Activated T-cell treated with anti-CD3 and anti-CD28 coated beads, Interleukin-2, amount 50 U/mL, for 4 hours (primary cell): ENCODE measurements at regions not wholly inside any gene's neighbourhood (a gene's known extent, or its start where the extent isn't known, plus 50 kb on each side); places are given as distances from the start of the nearest gene placed in this dataset.

Experiments
- ATAC-seq, 2 donors: fragments of 200-7000 bp; cut with Tn5 transposase; one replicate each; pipeline ENCODE4 v1.10.0; 2021
- DNase-seq: peaks from one replicate; pipeline ENCODE4 v3.0.0-alpha.2; 2020
- H3K27me3 Mint-ChIP-seq: one replicate; pipeline ENCODE4 v1.8.0; 2021; ENCODE audit warnings: low read depth, mixed read lengths
- H3K36me3 Mint-ChIP-seq: one replicate; pipeline ENCODE4 v1.8.0; 2022; ENCODE audit warnings: mixed read lengths; ENCODE audit not compliant: insufficient read depth
- H3K4me1 Mint-ChIP-seq: one replicate; pipeline ENCODE4 v1.8.0; 2021; ENCODE audit warnings: low read depth, mixed read lengths
- H3K4me3 Mint-ChIP-seq: one replicate; pipeline ENCODE4 v1.8.0; 2021; ENCODE audit warnings: mild to moderate bottlenecking, moderate library complexity, mixed read lengths
- H3K9me3 Mint-ChIP-seq: one replicate; pipeline ENCODE4 v1.8.0; 2021; ENCODE audit warnings: mixed read lengths

- no peak for DNase-seq
- Mint-ChIP-seq H3K36me3 (no peaks in the 10 kb centered on the region), H3K9me3 (no peaks in the 10 kb centered on the region), H3K4me1 (no peaks in the 10 kb centered on the region), H3K27me3 (no peaks in the 10 kb centered on the region), H3K4me3 (no peak overlapping the region)
- ATAC-seq, result no peak
Measured at GRCh38 chr6:91538622-91539021, 951.8 kb upstream of the MAP3K7 start.

GRCh38 chr6:91534614-91535013, 947.7 kb upstream of the MAP3K7 start:
- no peaks in the 10 kb centered on the region for H3K36me3 Mint-ChIP-seq
- no peaks in the 10 kb centered on the region for H3K4me1 Mint-ChIP-seq
- H3K9me3 Mint-ChIP-seq, result peaks cover 3% of the 10 kb centered on the region
- ATAC-seq (no peak), DNase-seq (no peak)
- no peak overlapping the region for H3K4me3 Mint-ChIP-seq
- no peaks in the 10 kb centered on the region for H3K27me3 Mint-ChIP-seq

- Mint-ChIP-seq H3K4me1 (no peaks in the 10 kb centered on the region), H3K27me3 (no peaks in the 10 kb centered on the region), H3K9me3 (peaks cover 5% of the 10 kb centered on the region), H3K36me3 (no peaks in the 10 kb centered on the region), H3K4me3 (no peak overlapping the region)
- DNase-seq (no peak), ATAC-seq (no peak)
Measured at GRCh38 chr6:91523511-91523910, 936.6 kb upstream of the MAP3K7 start.

- H3K36me3 Mint-ChIP-seq, result no peaks in the 10 kb centered on the region
- no peaks in the 10 kb centered on the region for H3K27me3 Mint-ChIP-seq
- H3K4me3 Mint-ChIP-seq, result no peak overlapping the region
Measured at GRCh38 chr6:91521999-91522398, 935.1 kb upstream of the MAP3K7 start.

DNA sequence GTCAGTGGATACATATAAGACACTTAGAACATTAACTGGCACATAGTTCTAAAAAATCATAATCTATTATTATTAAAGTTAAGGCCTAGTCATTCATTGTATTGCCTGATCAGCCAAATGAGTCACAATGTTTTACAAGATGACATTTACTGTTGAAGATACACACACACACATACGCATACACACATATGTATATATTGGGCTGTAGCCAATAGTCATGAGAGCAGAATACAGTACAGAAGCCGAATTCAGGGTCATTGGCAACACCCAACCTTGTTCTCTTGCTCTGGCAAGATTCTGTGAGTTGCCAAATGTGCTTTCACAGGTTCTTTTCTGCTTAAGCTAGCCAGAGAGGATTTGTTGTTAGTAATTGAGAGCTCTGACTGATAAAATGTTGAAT, 922.8 kb upstream of the MAP3K7 start:
- H3K4me3 Mint-ChIP-seq, result no peak overlapping the region
- H3K27me3 Mint-ChIP-seq, result no peaks in the 10 kb centered on the region
- H3K36me3 Mint-ChIP-seq, result no peaks in the 10 kb centered on the region
- H3K9me3 Mint-ChIP-seq, result no peaks in the 10 kb centered on the region
- DNase-seq (no peak), ATAC-seq (no peak)
- H3K4me1 Mint-ChIP-seq, result no peaks in the 10 kb centered on the region

More at GRCh38 chr6:91521999-91522398, 935.1 kb upstream of the MAP3K7 start:
- Mint-ChIP-seq H3K9me3 (peaks cover 5% of the 10 kb centered on the region), H3K4me1 (no peaks in the 10 kb centered on the region)
- ATAC-seq, result no peak
- no peak for DNase-seq

DNA sequence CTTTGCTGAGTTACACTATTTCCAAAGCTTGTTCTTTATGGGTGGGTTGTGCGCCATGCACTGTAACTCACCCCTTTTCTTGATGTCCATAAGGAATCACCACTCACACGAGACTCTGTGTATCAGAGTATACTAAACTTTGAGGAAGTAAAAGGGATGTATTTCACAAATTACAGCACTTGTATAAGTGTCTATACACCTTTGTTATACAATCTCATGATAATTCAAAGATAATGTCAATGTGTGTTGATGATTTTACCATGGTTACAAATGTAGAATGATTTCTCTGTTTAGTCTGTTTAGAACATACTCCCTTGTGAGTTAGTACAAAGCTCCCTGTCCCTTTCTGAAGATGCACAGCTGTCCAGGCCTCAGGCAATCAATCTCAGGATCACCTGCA, 922.2 kb upstream of the MAP3K7 start:
- no peak for ATAC-seq
- Mint-ChIP-seq H3K4me1 (no peaks in the 10 kb centered on the region), H3K27me3 (no peaks in the 10 kb centered on the region), H3K4me3 (no peak overlapping the region), H3K9me3 (no peaks in the 10 kb centered on the region), H3K36me3 (no peaks in the 10 kb centered on the region)
- DNase-seq, result no peak

DNA sequence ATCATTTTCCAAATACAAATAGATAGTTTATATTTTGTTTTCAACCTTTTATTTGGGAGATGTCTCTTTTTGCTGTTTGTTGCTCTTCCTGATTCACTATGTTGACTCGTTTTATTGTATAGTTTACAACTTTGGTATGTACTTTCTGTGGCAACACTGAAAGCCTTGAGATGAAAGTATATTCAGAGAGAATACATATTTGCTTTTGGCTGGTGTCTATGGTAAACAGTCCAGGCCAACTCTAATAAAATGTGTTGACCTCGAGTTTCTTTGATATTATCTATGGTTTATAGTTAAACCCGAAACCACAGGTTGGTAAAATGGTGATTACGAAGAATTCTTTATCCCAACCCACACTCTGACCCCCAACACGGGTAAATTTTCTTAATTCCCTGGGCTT, 919.6 kb upstream of the MAP3K7 start:
- Mint-ChIP-seq H3K9me3 (no peaks in the 10 kb centered on the region), H3K36me3 (no peaks in the 10 kb centered on the region), H3K4me1 (no peaks in the 10 kb centered on the region), H3K27me3 (no peaks in the 10 kb centered on the region), H3K4me3 (no peak overlapping the region)
- DNase-seq (no peak), ATAC-seq (no peak)

DNA sequence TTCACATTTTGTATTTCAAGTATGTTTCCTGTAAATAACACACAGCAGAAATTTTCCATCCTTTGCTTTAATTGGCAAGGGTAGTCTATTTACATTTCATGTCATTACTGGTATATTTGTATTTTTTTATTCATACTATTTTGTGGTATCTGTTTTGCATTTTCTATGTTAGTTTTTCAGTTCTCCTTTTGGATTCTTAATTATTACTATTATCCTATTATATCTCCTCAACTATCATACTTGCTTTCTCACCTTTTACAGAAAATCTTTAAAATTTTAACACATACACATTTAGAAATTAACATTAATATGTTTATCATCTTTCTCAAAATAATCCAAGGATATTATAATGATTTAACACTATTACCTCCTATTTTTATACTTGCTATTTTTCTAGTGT, 918.3 kb upstream of the MAP3K7 start:
- H3K9me3 Mint-ChIP-seq, result no peaks in the 10 kb centered on the region
- no peak overlapping the region for H3K4me3 Mint-ChIP-seq
- no peaks in the 10 kb centered on the region for H3K27me3 Mint-ChIP-seq
- ATAC-seq, result no peak
- no peaks in the 10 kb centered on the region for H3K36me3 Mint-ChIP-seq
- no peaks in the 10 kb centered on the region for H3K4me1 Mint-ChIP-seq
- DNase-seq, result no peak

DNA sequence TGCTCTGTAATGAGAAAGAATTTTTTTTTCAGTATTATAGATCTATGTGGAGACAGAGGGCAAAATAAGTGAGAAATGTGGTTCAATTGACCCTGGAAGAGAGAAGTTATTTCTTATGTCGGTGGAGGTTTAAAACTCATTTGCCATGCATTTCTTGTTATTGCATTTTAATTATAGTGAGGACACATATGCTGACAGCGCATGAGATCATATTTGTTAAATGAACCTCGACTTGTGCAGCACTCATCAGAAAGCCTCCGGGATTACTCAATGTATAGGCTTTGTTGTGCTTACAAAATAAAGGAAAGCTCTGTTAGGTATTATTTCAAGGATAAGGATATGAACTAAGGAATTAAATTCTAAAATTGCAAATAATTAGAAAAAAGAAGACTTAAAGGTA, 915.1 kb upstream of the MAP3K7 start:
- H3K36me3 Mint-ChIP-seq, result no peaks in the 10 kb centered on the region
- DNase-seq (no peak), ATAC-seq (no peak)
- H3K4me1 Mint-ChIP-seq, result no peaks in the 10 kb centered on the region
- H3K4me3 Mint-ChIP-seq, result no peak overlapping the region
- H3K9me3 Mint-ChIP-seq, result no peaks in the 10 kb centered on the region
- no peaks in the 10 kb centered on the region for H3K27me3 Mint-ChIP-seq

DNA sequence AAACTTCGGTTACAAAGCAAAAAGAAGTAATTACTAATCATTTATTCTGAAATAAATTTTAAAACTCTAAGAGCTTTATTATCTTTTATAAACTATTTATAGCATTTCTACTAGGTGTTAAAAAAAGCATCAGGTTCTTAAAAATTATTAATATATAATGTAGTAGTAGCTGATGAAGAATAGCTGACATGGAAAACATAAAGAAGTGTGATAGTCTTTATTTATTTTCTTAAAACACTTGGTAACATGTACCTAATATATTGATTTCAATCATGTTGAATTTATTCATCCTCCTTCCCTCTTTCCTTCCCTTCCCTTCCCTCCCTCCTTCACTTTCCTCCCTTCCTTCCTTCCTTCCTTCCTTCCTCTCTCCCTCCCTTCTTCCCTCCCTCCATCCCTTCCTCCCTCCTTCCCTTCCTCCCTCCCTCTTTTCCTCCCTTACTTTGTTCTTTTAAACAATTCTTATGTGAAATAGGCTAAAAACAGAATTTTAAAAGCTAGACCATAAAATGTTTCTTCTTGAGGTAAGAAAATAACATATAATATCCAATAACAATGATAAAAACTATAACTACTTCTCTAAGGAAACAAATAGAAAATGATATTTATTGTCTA, 913.9 kb upstream of the MAP3K7 start:
- no peaks in the 10 kb centered on the region for H3K36me3 Mint-ChIP-seq
- peaks cover 2% of the 10 kb centered on the region for H3K9me3 Mint-ChIP-seq
- no peaks in the 10 kb centered on the region for H3K27me3 Mint-ChIP-seq
- no peak for DNase-seq
- H3K4me1 Mint-ChIP-seq, result no peaks in the 10 kb centered on the region
- no peak for ATAC-seq
- H3K4me3 Mint-ChIP-seq, result no peak overlapping the region

DNA sequence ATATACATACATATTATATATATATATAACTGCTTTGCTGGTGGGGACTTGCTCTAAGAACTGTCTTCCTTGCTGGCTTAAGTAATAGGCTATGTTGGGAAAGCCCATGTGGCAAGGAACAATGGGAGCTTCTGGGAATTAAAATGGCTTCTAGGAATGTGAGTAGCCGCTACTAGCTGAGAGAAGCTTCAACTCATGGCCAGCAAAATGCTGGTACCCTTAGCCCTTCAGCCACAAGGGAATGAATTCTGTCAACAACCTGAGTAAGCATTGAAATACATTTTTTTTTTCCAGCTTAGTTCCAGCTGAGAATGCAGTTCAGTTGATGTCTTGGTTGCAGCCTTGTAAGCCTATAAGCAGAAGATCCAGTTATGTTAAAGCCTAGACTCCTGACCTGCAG, 911.7 kb upstream of the MAP3K7 start:
- no peak overlapping the region for H3K4me3 Mint-ChIP-seq
- H3K36me3 Mint-ChIP-seq, result no peaks in the 10 kb centered on the region
- no peaks in the 10 kb centered on the region for H3K27me3 Mint-ChIP-seq
- DNase-seq, result no peak
- no peaks in the 10 kb centered on the region for H3K4me1 Mint-ChIP-seq
- peaks cover 2% of the 10 kb centered on the region for H3K9me3 Mint-ChIP-seq
- no peak for ATAC-seq

GRCh38 chr6:91497770-91498169, 910.9 kb upstream of the MAP3K7 start:
- H3K9me3 Mint-ChIP-seq, result peaks cover 2% of the 10 kb centered on the region
- DNase-seq, result no peak
- no peaks in the 10 kb centered on the region for H3K36me3 Mint-ChIP-seq
- no peaks in the 10 kb centered on the region for H3K4me1 Mint-ChIP-seq
- no peak for ATAC-seq
- no peak overlapping the region for H3K4me3 Mint-ChIP-seq
- no peaks in the 10 kb centered on the region for H3K27me3 Mint-ChIP-seq

DNA sequence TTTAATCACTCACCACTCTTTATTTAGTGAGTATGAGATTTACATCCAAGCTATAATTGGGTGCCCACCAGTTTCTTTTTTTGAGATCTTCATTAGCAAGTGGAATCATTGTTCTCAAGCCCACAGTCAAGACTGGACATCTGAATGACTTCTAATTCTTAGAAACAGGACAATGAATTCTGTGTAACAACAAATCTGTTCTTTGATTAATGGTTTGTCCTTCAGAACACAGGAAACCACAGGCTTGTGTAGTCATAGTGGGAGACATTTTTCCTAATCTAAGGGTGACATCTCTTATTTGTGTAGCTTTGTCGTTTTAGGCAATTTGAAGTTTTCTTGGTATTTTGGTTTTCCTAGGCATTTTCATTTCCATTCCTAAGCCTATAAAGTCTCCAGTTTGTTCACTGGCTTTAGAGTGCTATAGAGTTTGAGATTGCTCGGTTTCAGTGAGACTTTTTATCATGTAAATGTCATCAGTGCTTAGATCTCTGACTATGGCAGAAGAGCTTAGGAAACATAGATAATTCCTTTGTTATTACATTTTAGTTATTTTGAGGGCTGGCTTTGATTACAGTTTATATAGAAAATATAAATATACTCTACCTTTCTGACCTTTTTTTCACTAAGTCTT, 903.9 kb upstream of the MAP3K7 start:
- DNase-seq, result no peak
- Mint-ChIP-seq H3K4me3 (no peak overlapping the region), H3K36me3 (no peaks in the 10 kb centered on the region), H3K4me1 (no peaks in the 10 kb centered on the region), H3K9me3 (no peaks in the 10 kb centered on the region), H3K27me3 (no peaks in the 10 kb centered on the region)
- no peak for ATAC-seq

DNA sequence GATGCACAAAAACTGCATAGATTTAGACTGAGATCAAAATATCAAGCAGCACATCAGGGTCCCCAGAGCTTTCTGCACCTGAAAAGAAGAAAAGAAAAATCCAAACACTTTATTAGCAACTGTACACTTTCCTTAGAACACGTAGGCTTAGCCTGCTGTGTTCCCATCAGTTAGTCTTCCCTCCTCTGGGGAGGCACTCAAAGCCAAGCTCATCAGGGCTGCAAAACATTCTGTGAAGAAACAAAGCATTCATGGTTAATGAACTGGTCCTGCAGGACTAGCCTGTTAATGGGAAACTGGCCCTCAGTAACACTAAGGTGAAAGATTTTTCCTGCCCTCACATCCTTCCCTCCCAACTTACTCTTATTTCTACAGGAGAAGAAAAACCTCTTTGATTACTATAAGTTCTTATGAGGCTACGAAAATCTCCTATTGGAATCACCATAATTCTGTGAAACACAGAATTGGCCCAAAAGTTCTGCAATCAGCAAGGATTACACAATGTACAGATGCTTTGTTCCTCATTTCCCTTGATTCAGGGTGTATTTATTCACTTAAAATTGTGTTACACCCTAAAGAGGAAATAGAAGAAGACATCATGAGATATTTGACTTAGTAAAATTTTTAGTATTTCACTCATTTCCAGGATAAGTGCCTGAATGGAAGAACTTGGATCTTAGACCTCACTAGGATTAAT, 901.0 kb upstream of the MAP3K7 start:
- no peaks in the 10 kb centered on the region for H3K9me3 Mint-ChIP-seq
- ATAC-seq, result no peak

GRCh38 chr6:91486200-91486599, 899.3 kb upstream of the MAP3K7 start:
- Mint-ChIP-seq H3K4me1 (no peaks in the 10 kb centered on the region), H3K36me3 (no peaks in the 10 kb centered on the region), H3K4me3 (no peak overlapping the region), H3K27me3 (no peaks in the 10 kb centered on the region), H3K9me3 (no peaks in the 10 kb centered on the region)
- no peak for ATAC-seq
- DNase-seq, result no peak

More for the DNA sequence above, 901.0 kb upstream of the MAP3K7 start:
- Mint-ChIP-seq H3K4me1 (no peaks in the 10 kb centered on the region), H3K27me3 (no peaks in the 10 kb centered on the region), H3K36me3 (no peaks in the 10 kb centered on the region), H3K4me3 (no peak overlapping the region)
- DNase-seq, result no peak
